GM19351 (cell line): ENCODE measurements at regions not wholly inside any gene's neighbourhood (a gene's known extent, or its start where the extent isn't known, plus 50 kb on each side); places are given as distances from the start of the nearest gene placed in this dataset.
"Not testable (repeated sequence)": the region's sequence is repeated elsewhere in the genome, so short reads cannot be mapped to it uniquely, and the experiment has no call there.

Experiments
- ATAC-seq: cut with Tn5 transposase; IDR thresholded peaks from one replicate; pipeline ENCODE4 v1.9.1; 2021; ENCODE audit warnings: mild to moderate bottlenecking, moderate library complexity; ENCODE audit not compliant: unreplicated experiment

DNA sequence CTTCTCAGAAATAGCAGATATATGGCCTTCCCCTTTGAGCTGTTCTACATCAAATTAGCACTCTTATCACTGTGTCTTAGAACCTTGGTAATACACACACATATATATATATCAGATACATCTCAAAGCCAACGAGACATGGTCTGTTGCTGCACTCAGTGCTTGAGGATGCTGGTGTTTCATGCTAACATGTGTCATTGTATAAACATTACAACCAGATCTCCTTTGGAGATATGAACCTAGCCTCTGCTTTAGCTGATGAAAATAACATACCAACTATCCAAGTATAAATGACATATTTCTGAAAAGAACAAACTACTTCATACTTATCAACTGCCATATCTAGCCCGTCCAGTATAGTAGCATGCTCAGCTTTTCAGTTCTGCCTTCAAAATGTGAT is 226.7 kb upstream of the HNRNPA3 start:
- no peak for ATAC-seq

DNA sequence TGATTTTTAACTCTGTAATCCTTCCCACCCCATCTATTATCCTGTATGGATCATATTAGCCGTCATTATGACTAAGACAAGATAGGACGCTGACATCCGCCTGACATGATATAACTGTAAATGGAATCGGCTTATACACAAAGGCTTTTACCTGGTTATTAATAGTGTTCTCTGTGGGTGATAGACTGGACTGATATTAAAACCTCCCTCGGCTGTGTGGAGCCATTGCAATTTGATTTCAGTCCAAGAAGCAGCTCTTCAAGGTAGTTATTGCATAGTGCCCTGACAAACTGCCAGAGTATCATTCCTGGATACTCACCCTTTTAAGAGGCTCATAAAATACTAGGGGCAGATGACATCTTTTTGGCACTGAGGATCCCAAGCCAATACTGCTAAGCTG is 226.1 kb upstream of the HNRNPA3 start:
- no peak for ATAC-seq

GRCh38 chr2:176991411-176991810 is 221.2 kb upstream of the HNRNPA3 start:
- ATAC-seq = no peak

GRCh38 chr2:176997074-176997791 is 215.4 kb upstream of the HNRNPA3 start:
- peak; percentile 44 for ATAC-seq

DNA sequence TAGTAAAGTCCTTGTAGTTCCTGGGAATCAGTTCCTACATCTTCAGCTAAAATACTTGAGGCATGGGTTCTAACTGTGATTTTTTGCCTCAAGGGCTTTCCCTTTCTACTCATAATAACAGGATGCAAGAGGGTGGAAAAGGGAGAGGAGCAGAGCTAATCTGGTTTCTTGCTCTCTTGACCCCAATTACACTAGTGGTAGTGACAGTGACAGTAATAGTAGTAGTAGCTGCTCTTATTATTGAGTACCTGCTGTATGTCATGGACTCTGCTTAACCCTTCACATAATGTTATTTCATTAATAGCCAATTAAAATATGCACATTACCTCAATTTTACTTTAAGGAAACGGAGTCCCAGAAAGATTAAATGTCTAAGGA is 214.8 kb upstream of the HNRNPA3 start:
- ATAC-seq = no peak

DNA sequence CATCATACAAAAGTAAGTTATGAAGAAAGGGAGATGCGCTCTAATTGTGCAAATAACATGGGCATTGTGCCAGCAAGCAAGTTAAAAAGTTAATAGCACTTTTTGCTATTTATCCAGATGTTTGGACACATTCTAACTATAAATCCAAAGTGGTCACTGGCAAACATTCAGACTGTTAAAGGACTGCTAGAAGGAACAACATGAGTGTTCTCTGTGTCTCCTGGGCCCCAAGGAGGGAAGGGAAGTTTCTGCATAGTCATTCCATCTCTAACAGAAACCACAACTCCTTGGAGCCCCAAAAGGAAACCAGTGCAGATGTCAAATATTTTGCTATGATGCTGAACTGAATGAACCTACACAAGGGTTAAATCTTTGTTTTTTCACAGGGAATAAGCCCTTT is 213.3 kb upstream of the HNRNPA3 start:
- ATAC-seq = peak; percentile 76

- no peak for ATAC-seq
Observed at GRCh38 chr2:177000061-177000714, 212.4 kb upstream of the HNRNPA3 start.

DNA sequence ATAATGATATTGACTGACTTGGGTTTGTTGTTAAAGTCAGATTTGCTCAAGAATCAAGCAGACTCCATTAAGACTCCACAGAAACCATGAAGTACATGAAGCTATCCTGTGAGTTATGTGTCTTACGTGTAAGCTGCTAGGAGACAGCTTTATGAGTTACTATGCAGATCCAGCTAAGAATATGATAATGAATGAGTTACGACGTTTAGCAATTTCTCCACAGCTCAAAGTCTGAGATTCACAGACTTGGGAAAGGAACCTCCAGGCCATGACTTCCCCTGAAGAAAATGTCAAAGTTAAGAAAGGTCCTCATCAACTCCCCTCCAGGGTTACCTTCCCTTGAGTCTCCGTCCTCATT is 211.9 kb upstream of the HNRNPA3 start:
- ATAC-seq = no peak

- no peak for ATAC-seq
Observed at GRCh38 chr2:177001334-177001733, 211.3 kb upstream of the HNRNPA3 start.

- no peak for ATAC-seq
Observed at GRCh38 chr2:177002983-177003382, 209.6 kb upstream of the HNRNPA3 start.

DNA sequence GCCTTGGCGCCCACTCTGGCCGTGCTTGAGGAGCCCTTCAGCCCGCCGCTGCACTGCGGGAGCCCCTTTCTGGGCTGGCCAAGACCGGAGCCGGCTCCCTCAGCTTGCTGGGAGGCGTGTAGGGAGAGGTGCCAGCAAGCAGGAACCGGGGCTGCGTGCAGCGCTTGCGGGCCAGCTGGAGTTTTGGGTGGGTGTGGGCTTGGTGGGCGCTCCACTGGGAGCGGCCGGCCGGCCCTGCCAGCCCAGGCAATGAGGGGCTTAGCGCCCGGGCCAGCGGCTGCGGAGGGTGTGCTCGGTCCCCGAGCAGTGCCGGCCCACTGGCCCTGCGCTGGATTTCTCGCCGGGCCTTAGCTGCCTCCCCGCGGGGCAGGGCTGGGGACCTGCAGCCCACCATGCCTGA is 204.9 kb upstream of the HNRNPA3 start:
- not testable (repeated sequence) for ATAC-seq

GRCh38 chr2:177008662-177009061 is 203.9 kb upstream of the HNRNPA3 start:
- ATAC-seq = not testable (repeated sequence)

GRCh38 chr2:177010146-177010545 is 202.4 kb upstream of the HNRNPA3 start:
- no peak for ATAC-seq

DNA sequence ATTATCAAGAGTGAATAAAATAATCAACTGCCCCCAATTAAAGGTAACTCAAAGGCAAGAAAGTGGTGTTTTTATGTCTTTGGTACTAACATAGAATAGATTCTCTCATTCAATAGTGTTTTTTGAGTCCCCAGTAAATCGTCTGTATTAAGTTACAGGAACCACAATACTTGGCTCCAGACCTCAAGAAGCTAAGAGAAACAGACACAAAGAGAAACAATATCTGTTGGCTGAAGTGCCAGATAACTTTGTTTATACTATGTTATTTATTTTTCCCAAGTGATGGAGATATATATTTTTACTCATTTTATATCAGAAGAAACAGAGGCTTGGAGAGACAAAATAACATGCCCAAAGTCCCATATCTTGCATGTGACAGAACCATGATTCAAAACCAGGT is 201.7 kb upstream of the HNRNPA3 start:
- no peak for ATAC-seq

DNA sequence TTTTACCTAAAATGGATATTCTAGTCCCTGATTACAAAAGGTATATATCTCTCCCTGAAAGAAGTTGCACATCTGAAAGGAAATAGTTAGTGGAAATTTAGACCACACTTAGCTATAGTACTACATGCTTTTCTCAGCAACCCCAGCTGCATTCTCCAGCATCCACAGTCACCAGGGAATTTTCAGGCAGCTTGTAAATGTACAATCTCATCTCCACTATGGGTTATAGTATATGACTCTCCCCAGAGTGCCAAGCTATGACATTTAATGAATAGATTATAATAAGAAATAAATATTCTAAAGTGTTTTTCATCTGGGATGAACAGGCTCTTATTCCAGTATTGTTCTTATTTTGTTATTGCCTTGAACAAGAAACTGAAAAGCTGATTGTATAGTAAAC is 197.6 kb upstream of the HNRNPA3 start:
- no peak for ATAC-seq

GRCh38 chr2:177015356-177015923 is 197.2 kb upstream of the HNRNPA3 start:
- ATAC-seq = no peak

DNA sequence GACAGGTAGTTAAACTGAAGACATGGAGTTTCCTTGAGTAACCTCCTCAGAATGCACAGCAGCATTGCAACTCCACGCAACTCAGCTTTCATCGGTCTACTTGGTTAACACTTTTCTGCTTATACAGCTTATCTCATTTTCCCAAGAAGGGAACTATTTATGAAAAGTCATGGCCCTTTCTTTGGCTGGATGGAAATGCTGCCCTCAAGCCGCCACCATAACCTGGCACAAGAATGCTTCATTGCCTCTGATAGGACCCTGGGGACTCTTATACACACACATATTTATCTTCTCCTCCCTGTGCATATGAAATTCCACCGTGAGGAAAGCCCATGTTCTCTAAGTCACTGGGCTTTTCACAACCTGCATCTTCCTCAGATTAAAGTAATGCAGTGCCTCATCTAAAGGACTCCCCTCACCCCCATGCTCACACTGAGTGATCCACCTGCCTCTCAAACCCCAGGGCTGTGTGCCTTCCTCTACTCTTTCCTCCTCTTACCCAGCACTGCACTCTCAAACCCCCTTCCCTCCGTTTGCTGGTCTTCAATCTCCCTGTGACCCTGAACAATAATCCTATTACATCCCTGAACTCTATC is 192.0 kb upstream of the HNRNPA3 start:
- no peak for ATAC-seq

- ATAC-seq = no peak
Observed at GRCh38 chr2:177021706-177022343, 190.8 kb upstream of the HNRNPA3 start.

DNA sequence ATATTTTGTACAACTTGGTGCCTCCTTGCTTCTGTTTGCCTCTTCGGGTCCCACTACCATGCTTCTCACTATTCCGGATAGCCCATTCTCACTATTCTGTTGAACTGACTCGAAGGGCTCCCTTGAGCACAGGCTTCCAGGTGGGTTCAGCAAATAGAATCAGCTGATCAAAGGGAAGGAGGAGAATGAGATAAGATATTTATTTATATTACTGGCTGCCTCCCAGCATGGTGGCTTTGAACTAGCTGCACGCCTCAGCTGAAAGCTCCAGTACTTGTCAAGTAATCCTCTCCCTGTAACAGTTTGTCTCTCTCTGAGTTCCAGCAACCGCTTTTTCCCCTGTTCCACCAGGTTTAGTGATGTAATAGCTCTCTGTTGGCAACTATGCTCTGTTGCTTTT is 187.8 kb upstream of the HNRNPA3 start:
- ATAC-seq = no peak

- ATAC-seq = no peak
Observed at GRCh38 chr2:177026253-177026652, 186.3 kb upstream of the HNRNPA3 start.

GRCh38 chr2:177026956-177027355 is 185.6 kb upstream of the HNRNPA3 start:
- ATAC-seq = no peak

GRCh38 chr2:177028296-177028695 is 184.3 kb upstream of the HNRNPA3 start:
- ATAC-seq = no peak
